Peyer's patch (tissue), 4 donors: ENCODE measurements at regions not wholly inside any gene's neighbourhood (a gene's known extent, or its start where the extent isn't known, plus 50 kb on each side); places are given as distances from the start of the nearest gene placed in this dataset.
"Not testable (repeated sequence)": the region's sequence is repeated elsewhere in the genome, so short reads cannot be mapped to it uniquely, and the experiment has no call there.

Experiments
- DNase-seq, 3 donors: peaks; one replicate each; pipeline ENCODE4 v3.0.0-alpha.2; 2017 to 2019
- H3K27ac ChIP-seq, 4 donors: fragments of 200-600 bp; sonication (generic); one replicate each; pipeline ENCODE4 v1.5.1; 2016 to 2019
- H3K27me3 ChIP-seq, 2 donors: fragments of 200-600 bp; sonication (generic); one replicate each; pipeline ENCODE4 v1.5.1; 2019
- H3K36me3 ChIP-seq, 3 donors: fragments of 200-600 bp; sonication (generic); one replicate each; pipeline ENCODE4 v1.5.1; 2016 to 2019
- H3K4me1 ChIP-seq, 4 donors: fragments of 200-600 bp; sonication (generic); one replicate each; pipeline ENCODE4 v1.5.1; 2016 to 2019
- H3K4me3 ChIP-seq, 4 donors: fragments of 200-600 bp; sonication (generic); 1 replicate in 3 of 4; 2 replicates in 1 of 4; pipeline ENCODE4 v1.5.1; 2016 to 2019; ENCODE audit warnings: mild to moderate bottlenecking in 1 of 4
- H3K9me3 ChIP-seq, 4 donors: fragments of 200-600 bp; sonication (generic); one replicate each; pipeline ENCODE4 v1.5.1; 2016 to 2019; ENCODE audit warnings: mild to moderate bottlenecking in 1 of 4
- CTCF ChIP-seq, 6 experiments: fragments of 450-650 bp in 4 of 6; fragments of 200-600 bp in 2 of 6; sonication (generic) in 1 of 6; IDR thresholded peaks; one replicate each; pipeline ENCODE4 v1.5.1; 2017 to 2019; ENCODE audit warnings: antibody characterized with exemption in 6 of 6, mild to moderate bottlenecking in 3 of 6, moderate library complexity in 1 of 6
- POLR2A ChIP-seq, 2 donors: fragments of 450-650 bp; IDR thresholded peaks; one replicate each; pipeline ENCODE4 v1.5.1; 2017; ENCODE audit warnings: antibody characterized with exemption in 2 of 2, mild to moderate bottlenecking in 2 of 2, moderate library complexity in 2 of 2

- no peaks in the 10 kb centered on the region for H3K4me1 ChIP-seq
- no peak overlapping the region for H3K4me3 ChIP-seq
- no peaks in the 10 kb centered on the region for H3K36me3 ChIP-seq
- DNase-seq, result no peak
- TF ChIP-seq POLR2A (IDR thresholded peaks at IDR 0.05) (no peak), CTCF (IDR thresholded peaks at IDR 0.05) (no peak)
- H3K27ac ChIP-seq, result no peak overlapping the region
- H3K9me3 ChIP-seq, result no peaks in the 10 kb centered on the region
- H3K27me3 ChIP-seq, result no peaks in the 10 kb centered on the region
These were observed 132.7 kb downstream of the PLPPR4 start for GRCh38 chr1:99397029-99397428.

- no peaks in the 10 kb centered on the region for H3K27me3 ChIP-seq
- H3K4me3 ChIP-seq, result no peak overlapping the region
These were observed 133.6 kb downstream of the PLPPR4 start for GRCh38 chr1:99397863-99398262.

GRCh38 chr1:99401556-99401955 is 137.3 kb downstream of the PLPPR4 start:
- H3K27ac ChIP-seq, H3K9me3 ChIP-seq, H3K4me3 ChIP-seq, H3K27me3 ChIP-seq, H3K4me1 ChIP-seq, H3K36me3 ChIP-seq, DNase-seq: not testable (repeated sequence)

More at GRCh38 chr1:99397863-99398262, 133.6 kb downstream of the PLPPR4 start:
- no peaks in the 10 kb centered on the region for H3K4me1 ChIP-seq
- no peak for DNase-seq
- no peak for TF ChIP-seq CTCF (IDR thresholded peaks at IDR 0.05)
- TF ChIP-seq POLR2A (IDR thresholded peaks at IDR 0.05), result no peak
- H3K36me3 ChIP-seq, result no peaks in the 10 kb centered on the region
- H3K9me3 ChIP-seq, result no peaks in the 10 kb centered on the region
- H3K27ac ChIP-seq, result no peak overlapping the region

- not testable (repeated sequence) for H3K4me1 ChIP-seq, H3K27me3 ChIP-seq, H3K4me3 ChIP-seq, H3K36me3 ChIP-seq, H3K9me3 ChIP-seq, H3K27ac ChIP-seq, DNase-seq
These were observed 140.1 kb downstream of the PLPPR4 start for GRCh38 chr1:99404399-99404798.

GRCh38 chr1:99405325-99405724 is 141.0 kb downstream of the PLPPR4 start:
- not testable (repeated sequence) for DNase-seq, H3K27me3 ChIP-seq

GRCh38 chr1:99407018-99407417 is 142.7 kb downstream of the PLPPR4 start:
- no peak overlapping the region for H3K27ac ChIP-seq
- H3K27me3 ChIP-seq, result no peaks in the 10 kb centered on the region
- H3K4me1 ChIP-seq, result no peaks in the 10 kb centered on the region
- TF ChIP-seq POLR2A (IDR thresholded peaks at IDR 0.05) (no peak), CTCF (IDR thresholded peaks at IDR 0.05) (no peak)
- no peak for DNase-seq
- H3K4me3 ChIP-seq, result no peak overlapping the region
- no peaks in the 10 kb centered on the region for H3K36me3 ChIP-seq
- H3K9me3 ChIP-seq, result no peaks in the 10 kb centered on the region

More at GRCh38 chr1:99405325-99405724, 141.0 kb downstream of the PLPPR4 start:
- H3K4me3 ChIP-seq, H3K27ac ChIP-seq, H3K36me3 ChIP-seq, H3K4me1 ChIP-seq, H3K9me3 ChIP-seq: not testable (repeated sequence)

GRCh38 chr1:99424087-99424486 is 159.8 kb downstream of the PLPPR4 start:
- Histone ChIP-seq H3K9me3 (no peaks in the 10 kb centered on the region), H3K27ac (no peak overlapping the region), H3K4me1 (no peaks in the 10 kb centered on the region), H3K4me3 (no peak overlapping the region), H3K27me3 (no peaks in the 10 kb centered on the region), H3K36me3 (no peaks in the 10 kb centered on the region)
- no peak for DNase-seq
- TF ChIP-seq CTCF (IDR thresholded peaks at IDR 0.05) (no peak), POLR2A (IDR thresholded peaks at IDR 0.05) (no peak)
